ENCODE measurements at regions not wholly inside any gene's neighbourhood (a gene's known extent, or its start where the extent isn't known, plus 50 kb on each side); places are given as distances from the start of the nearest gene placed in this dataset.

DNA sequence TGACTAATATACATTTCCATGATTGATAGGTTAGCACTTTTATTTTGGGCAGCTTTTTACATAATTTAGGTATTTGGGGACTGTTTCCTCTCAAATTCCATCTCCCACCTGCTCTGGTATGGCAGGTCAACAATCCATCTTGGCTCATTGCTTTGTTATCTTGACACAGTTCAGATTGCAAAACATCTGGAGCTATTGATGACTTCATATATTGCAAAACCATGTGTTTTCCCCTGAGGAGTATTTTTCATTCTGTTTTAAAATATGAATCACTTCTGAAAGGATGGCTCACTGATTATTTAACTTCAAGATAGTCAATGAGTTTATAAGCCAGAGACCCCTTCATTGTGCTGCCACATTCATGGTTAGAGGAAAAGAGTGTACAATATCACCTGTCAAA lies 1206.0 kb upstream of the C9orf72 start:
- TF ChIP-seq, protein P1, sequence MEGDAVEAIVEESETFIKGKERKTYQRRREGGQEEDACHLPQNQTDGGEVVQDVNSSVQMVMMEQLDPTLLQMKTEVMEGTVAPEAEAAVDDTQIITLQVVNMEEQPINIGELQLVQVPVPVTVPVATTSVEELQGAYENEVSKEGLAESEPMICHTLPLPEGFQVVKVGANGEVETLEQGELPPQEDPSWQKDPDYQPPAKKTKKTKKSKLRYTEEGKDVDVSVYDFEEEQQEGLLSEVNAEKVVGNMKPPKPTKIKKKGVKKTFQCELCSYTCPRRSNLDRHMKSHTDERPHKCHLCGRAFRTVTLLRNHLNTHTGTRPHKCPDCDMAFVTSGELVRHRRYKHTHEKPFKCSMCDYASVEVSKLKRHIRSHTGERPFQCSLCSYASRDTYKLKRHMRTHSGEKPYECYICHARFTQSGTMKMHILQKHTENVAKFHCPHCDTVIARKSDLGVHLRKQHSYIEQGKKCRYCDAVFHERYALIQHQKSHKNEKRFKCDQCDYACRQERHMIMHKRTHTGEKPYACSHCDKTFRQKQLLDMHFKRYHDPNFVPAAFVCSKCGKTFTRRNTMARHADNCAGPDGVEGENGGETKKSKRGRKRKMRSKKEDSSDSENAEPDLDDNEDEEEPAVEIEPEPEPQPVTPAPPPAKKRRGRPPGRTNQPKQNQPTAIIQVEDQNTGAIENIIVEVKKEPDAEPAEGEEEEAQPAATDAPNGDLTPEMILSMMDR (conservative IDR thresholded peaks at IDR 0.05) = no peak
- TF ChIP-seq EZH2 (IDR thresholded peaks at IDR 0.05; ENCODE audit: low read depth) = no peak

Measured in PC-9 (cell line).